Activated CD8-positive, alpha-beta T cell treated with anti-CD3 and anti-CD28 coated beads for 36 hours (primary cell): ENCODE measurements at regions not wholly inside any gene's neighbourhood (a gene's known extent, or its start where the extent isn't known, plus 50 kb on each side); places are given as distances from the start of the nearest gene placed in this dataset.

Experiments
- ATAC-seq: fragments of 200-7000 bp; cut with Tn5 transposase; one replicate; pipeline ENCODE4 v1.10.0; 2021; ENCODE audit warnings: mild to moderate bottlenecking, moderate library complexity
- CTCF ChIA-PET: fragments of 350-600 bp; sonication (Branson Sonifier 250); formaldehyde crosslinking; loops from one replicate; lab custom pipeline; 2021; ENCODE audit warnings: antibody characterized with exemption; lab: Charles Lee
- POLR2A ChIA-PET: fragments of 350-600 bp; sonication (Branson Sonifier 250); formaldehyde crosslinking; loops from one replicate; lab custom pipeline; 2021; ENCODE audit warnings: antibody characterized with exemption; lab: Charles Lee
- DNase-seq: peaks from one replicate; pipeline ENCODE4 v3.0.0-alpha.2; 2020
- H3K27ac Mint-ChIP-seq: one replicate; pipeline ENCODE4 v1.8.0; 2021; ENCODE audit warnings: mild to moderate bottlenecking, mixed read lengths
- H3K27me3 Mint-ChIP-seq: one replicate; pipeline ENCODE4 v1.8.0; 2021; ENCODE audit warnings: mixed read lengths
- H3K36me3 Mint-ChIP-seq: one replicate; pipeline ENCODE4 v1.8.0; 2021; ENCODE audit warnings: low read depth, mixed read lengths
- H3K4me1 Mint-ChIP-seq: one replicate; pipeline ENCODE4 v1.8.0; 2021; ENCODE audit warnings: low read depth, mixed read lengths
- H3K4me3 Mint-ChIP-seq: one replicate; pipeline ENCODE4 v1.8.0; 2021; ENCODE audit warnings: mild to moderate bottlenecking, moderate library complexity, mixed read lengths
- H3K9me3 Mint-ChIP-seq: one replicate; pipeline ENCODE4 v1.8.0; 2021; ENCODE audit warnings: mixed read lengths
- CTCF ChIP-seq: fragments of 200-600 bp; IDR thresholded peaks from one replicate; pipeline ENCODE4 v1.8.0; 2022; ENCODE audit warnings: antibody characterized with exemption, mild to moderate bottlenecking
- intact Hi-C: fragments of 100-400 bp; cut with micrococcal nuclease; formaldehyde crosslinking; loops from one replicate; pipeline ENCODE4 v1.10.0; 2022

- POLR2A ChIA-PET = no interaction called here
- CTCF ChIA-PET = no interaction called here
- Mint-ChIP-seq H3K27me3 (no peaks in the 10 kb centered on the region), H3K27ac (peak overlapping the region; percentile 13), H3K4me1 (peaks cover 41% of the 10 kb centered on the region), H3K9me3 (no peaks in the 10 kb centered on the region), H3K36me3 (no peaks in the 10 kb centered on the region), H3K4me3 (no peak overlapping the region)
- intact Hi-C loops = no loop called here
- no peak for TF ChIP-seq CTCF
- DNase-seq = peak; percentile 52
- ATAC-seq = peak; percentile 63
These were observed 52.9 kb upstream of the TAB2 start for GRCh38 chr6:149264629-149265028.

GRCh38 chr6:149265945-149266344, 51.6 kb upstream of the TAB2 start:
- Mint-ChIP-seq H3K4me3 (no peak overlapping the region), H3K9me3 (no peaks in the 10 kb centered on the region), H3K4me1 (peaks cover 37% of the 10 kb centered on the region), H3K36me3 (no peaks in the 10 kb centered on the region), H3K27me3 (no peaks in the 10 kb centered on the region), H3K27ac (no peak overlapping the region)
- no peak for TF ChIP-seq CTCF
- ChIA-PET CTCF (interaction anchor here (0.8 to 1.5 kb wide), 2 partner anchors 11 to 185 kb away, joined by 3 read pairs; no protein-coding TSS in a partner anchor), POLR2A (no interaction called here)
- ATAC-seq (no peak), DNase-seq (no peak)
- intact Hi-C loops = no loop called here

GRCh38 chr6:149266659-149267058, 50.9 kb upstream of the TAB2 start:
- peaks cover 39% of the 10 kb centered on the region for H3K4me1 Mint-ChIP-seq
- ATAC-seq (no peak), DNase-seq (no peak)
- H3K36me3 Mint-ChIP-seq = no peaks in the 10 kb centered on the region
- H3K27ac Mint-ChIP-seq = no peak overlapping the region
- H3K4me3 Mint-ChIP-seq = no peak overlapping the region
- ChIA-PET CTCF (interaction anchor here (0.9 to 1.5 kb wide), 4 partner anchors 9 to 35 kb away, joined by 3 to 4 read pairs (median 3); no protein-coding TSS in a partner anchor), POLR2A (interaction anchor here (1.5 kb wide), 1 partner anchor 14 kb away, joined by 3 read pairs; no protein-coding TSS in a partner anchor)
- H3K27me3 Mint-ChIP-seq = no peaks in the 10 kb centered on the region
- intact Hi-C loops = no loop called here
- no peaks in the 10 kb centered on the region for H3K9me3 Mint-ChIP-seq
- TF ChIP-seq CTCF = no peak

- peaks cover 39% of the 10 kb centered on the region for H3K4me1 Mint-ChIP-seq
- intact Hi-C loops = no loop called here
- H3K27ac Mint-ChIP-seq = no peak overlapping the region
- no peaks in the 10 kb centered on the region for H3K36me3 Mint-ChIP-seq
- H3K27me3 Mint-ChIP-seq = no peaks in the 10 kb centered on the region
- no peaks in the 10 kb centered on the region for H3K9me3 Mint-ChIP-seq
- no peak for DNase-seq
- POLR2A ChIA-PET = interaction anchor here (1.5 kb wide), 1 partner anchor 13 kb away, joined by 3 read pairs; no protein-coding TSS in a partner anchor
- CTCF ChIA-PET = interaction anchor here (0.9 to 1.5 kb wide), 4 partner anchors 9 to 36 kb away, joined by 3 to 4 read pairs (median 3); no protein-coding TSS in a partner anchor
- no peak for ATAC-seq
- H3K4me3 Mint-ChIP-seq = no peak overlapping the region
- TF ChIP-seq CTCF = no peak
These were observed 50.4 kb upstream of the TAB2 start for GRCh38 chr6:149267072-149267471.

- POLR2A ChIA-PET = interaction anchor here (1.5 kb wide), 1 partner anchor 13 kb away, joined by 3 read pairs; no protein-coding TSS in a partner anchor
- intact Hi-C loops = no loop called here
- CTCF ChIA-PET = interaction anchor here (1.1 to 1.4 kb wide), 3 partner anchors 10 to 173 kb away, joined by 3 to 5 read pairs (median 4); no protein-coding TSS in a partner anchor
These were observed 49.9 kb upstream of the TAB2 start for GRCh38 chr6:149267513-149268043.

More at GRCh38 chr6:149267513-149268043, 49.9 kb upstream of the TAB2 start:
- DNase-seq (no peak), ATAC-seq (no peak)
- TF ChIP-seq CTCF = no peak
- H3K27me3 Mint-ChIP-seq = no peaks in the 10 kb centered on the region
- H3K4me3 Mint-ChIP-seq = no peak overlapping the region
- H3K9me3 Mint-ChIP-seq = peaks cover 1% of the 10 kb centered on the region
- no peaks in the 10 kb centered on the region for H3K36me3 Mint-ChIP-seq
- H3K4me1 Mint-ChIP-seq = peaks cover 43% of the 10 kb centered on the region
- no peak overlapping the region for H3K27ac Mint-ChIP-seq
